Stimulated activated CD4-positive, alpha-beta T cell treated with anti-CD3 and anti-CD28 coated beads, TNF-alpha, amount 100 ng/mL, for 4 hours (primary cell): ENCODE measurements at regions not wholly inside any gene's neighbourhood (a gene's known extent, or its start where the extent isn't known, plus 50 kb on each side); places are given as distances from the start of the nearest gene placed in this dataset.

Experiments used
- DNase-seq, 3 experiments: peaks; one replicate each; pipeline ENCODE4 v3.0.0-alpha.2; 2020; ENCODE audit warnings: low read depth in 3 of 3

DNA sequence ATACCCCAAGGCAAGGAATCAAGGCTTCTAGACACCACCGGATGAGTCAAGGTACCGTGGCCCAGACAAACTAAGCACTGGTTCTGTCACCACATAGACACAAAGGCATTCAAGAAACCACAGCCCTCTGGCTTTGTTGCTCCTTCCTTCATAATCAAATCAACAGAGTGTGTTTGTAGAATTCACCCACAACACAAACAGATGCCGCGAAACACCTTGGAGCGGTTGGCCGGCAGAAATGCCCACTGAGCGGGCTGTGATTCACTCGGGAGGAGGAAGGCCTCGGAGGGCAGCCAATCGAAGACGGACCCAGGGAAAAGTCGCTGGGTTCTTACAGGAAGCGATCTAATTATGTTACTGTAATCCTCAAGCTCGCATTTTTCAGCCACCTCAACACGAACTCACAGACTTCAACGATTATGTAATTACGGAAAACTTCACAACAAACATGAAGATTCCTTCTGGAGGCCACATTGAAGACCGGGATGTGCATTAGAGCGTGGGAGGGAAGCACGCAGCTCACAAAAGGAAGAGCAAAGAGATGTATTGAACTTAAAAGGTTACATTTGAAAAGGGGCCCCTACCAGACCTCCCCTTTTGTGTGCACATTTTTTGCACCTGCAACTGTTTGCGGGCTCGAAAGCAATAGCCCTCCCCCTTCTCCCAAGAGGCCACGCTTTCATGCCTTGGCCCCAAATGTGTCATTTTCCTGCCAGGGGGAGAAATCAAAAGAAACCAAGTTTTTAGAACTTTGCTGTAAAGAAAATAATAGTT lies 184.7 kb upstream of the PREP start:
- DNase-seq = no peak

DNA sequence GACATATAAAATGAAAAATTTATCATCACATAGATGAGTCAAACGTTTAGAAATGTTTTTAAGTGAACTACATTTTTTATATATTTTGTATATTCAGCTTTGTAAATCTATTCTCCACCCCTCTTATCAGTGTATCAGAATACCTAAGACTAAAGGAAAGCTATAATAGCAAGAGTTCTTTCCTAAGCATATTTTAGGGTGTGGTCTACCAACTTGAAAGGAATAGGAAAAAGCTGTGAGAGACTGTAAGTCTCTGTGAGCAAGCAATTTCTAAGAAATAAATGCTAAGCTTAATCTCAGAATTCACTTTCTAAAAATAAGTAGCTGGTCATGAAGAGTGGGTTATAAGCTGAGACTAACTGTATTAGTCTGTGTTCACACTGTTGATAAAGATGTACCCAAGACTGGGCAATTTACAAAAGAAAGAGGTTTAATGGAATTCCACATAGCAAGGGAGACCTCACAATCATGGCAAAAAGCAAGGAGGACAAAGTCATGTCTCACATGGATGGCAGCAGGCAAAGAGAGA lies 175.4 kb upstream of the PREP start:
- no peak for DNase-seq

DNA sequence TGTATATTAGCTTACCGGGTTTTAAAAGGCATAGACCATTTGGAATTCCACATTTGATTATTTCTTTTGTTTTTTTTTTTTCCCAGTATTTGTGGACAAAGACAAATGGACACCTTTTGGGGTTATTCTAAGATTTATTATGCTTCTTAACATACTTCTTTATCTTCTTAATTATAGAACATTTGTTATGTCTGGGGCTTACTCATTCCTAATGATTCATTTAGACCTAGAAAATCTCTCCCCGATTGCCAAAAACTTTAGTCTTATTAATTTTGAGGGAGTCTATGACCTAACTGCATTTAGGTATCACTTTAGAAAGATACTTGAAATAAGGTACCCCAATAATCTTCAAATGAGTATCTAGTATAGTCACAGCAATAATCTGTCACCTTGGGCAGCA lies 170.7 kb upstream of the PREP start:
- no peak for DNase-seq

DNA sequence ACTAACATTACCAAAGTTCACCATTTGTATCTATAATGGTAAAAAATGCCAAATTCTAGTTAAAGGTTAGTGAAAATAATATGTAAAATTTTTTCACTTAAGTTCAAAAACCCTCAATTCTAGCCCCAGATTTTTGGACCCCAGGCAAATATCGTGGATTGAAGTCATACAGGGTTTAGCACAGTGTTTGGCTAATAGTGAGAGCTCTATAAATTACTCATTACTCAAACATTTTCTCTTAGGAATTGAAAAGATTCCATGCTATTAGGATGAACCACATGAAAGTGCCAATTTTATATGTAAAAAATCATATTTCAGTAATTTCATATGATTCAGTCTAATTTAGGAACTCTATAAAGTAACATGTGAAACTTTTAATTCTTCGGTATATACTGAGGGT lies 170.3 kb upstream of the PREP start:
- DNase-seq = no peak

DNA sequence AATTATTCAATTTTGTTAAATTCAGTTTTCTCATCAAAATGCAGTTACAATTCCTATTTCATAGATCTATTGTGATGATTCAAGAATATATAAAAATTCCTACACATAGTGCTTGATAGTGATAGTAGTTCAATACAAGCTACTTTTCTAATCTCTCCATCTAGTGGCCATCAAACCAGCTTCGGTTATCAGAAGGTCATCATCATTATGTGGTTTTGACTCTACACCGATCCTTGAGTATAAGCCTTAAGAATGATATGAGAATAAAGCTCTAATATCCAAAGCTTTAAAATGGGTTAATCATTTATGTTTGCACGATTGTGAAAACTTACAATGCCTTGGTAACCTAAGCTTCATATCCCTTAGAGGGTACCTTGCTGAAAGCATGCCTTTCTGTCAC lies 167.5 kb upstream of the PREP start:
- no peak for DNase-seq

DNA sequence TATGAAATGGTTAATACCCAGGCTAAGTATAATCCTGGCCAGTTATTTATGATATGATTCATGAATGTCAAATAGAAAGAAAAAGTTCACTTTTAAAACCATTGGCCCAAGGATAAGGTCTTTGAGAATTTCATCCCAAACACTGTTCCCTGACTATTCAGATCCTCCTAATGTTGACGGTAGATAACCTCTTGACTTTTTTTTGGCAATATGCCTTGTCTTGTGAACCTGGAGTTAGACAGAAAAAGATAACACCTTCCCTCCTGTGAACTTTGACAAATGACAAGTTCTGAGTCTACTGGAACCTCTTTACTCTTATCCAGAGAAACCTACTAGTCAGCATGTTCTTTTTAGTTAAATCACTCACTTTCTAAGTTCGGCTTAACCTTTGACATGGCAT lies 166.8 kb upstream of the PREP start:
- DNase-seq = no peak

DNA sequence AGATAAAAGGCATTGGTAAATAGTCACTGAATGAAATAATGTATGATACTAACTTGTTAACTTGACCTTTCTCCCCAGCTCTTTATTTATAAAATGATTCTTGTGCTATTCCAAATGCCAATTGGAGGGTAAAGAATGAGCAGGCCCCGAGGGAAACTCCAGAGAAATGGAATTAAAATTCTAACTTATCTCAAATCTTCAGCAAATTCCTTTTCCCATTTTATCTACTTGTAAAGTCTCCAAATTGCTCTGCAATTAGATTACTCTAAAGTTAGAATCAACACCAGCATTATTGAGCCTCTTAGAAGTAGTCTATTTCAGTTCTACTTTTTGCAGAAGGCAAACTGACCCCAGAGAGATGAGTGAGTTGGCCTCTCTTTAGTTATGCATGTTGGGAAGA lies 165.9 kb upstream of the PREP start:
- DNase-seq = no peak

DNA sequence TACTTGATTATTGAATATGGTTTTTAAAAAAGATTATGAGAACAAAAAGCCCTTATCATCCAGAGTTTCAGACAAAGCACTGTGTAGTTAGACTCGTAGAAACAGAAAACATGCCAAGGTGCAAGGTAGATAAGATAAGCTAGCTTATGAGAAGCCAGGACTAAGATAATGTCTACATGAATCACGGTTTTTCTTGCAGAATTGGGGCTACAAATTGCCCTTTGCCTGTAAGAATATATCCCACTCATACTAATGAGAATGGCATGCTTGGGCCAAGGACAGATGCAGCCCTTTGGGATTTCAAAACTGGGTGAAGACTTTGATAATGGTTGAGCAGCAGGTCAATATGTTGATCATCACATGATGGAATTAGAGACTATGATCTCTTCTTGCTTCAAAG lies 165.3 kb upstream of the PREP start:
- DNase-seq = no peak

DNA sequence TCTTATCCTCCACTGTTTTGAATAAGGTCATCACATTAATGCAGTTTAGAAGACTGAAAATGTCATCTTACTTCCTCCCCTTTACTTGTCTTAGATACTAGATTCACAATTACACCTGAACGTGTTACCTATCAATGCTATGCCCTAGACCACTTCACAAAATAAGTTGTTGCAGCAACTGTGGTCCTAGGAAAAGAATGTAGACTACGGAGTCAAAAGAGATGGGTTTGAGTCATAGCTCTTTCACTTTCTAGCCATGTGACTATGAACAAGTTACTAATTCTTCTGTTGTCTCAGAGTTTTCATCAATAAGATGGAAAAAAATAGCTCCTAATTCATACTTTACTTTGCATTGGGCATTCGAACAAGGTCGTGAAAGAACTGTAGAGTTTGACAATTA lies 164.3 kb upstream of the PREP start:
- no peak for DNase-seq

DNA sequence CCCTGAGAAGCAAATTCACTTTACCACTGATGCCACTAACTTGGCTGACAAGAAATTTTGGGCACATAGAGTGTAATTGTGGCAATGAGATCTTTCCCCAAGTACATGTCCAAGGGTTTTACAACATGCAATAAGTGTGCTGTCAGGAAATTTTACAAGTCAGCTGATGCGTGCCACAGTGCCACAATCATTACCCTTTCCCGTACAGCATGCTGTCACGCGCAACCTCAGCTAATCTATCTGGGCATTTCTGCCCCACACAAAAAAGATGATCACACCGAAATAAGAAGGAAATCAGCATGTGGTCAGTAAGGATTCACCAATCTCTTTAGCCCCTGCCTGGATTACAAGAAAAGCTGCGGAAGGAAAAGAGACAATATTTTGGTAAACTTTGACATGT lies 163.6 kb upstream of the PREP start:
- no peak for DNase-seq

DNA sequence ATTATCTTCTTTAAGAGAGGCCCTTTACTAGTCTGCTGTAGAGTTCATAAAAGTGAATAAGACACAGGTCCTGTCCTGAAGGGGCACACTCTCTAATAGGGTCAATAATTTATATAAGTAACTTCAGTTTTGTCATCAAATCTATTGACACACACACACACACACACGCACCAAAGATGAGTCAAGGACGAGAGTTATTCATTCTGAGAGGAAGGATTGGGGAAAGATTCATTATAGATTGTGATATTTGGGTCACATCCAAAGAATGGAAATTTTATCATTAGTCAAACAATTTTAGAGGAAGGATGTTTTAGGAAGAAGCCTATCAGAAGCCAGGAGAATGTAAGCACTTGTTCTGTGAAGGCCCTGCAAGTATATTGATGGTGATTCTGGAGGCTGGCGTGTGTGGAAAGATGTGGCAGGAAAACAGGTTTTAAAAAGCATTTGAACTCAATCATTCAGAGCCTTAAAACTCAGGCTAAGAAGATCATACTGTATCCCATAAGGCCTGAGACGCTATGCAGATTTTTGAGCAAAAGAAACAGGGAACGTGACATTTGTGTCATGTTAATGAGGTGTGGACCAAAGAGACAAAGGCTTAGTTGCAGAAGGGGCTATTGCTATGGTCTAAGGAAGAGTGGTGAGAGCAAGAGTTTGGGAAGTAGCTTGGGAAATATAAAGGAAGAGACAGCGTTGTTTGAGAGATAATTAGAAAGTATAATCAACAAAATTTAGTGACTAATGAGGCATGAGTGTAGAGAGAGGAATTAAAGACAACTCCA lies 161.4 kb upstream of the PREP start:
- DNase-seq = no peak

DNA sequence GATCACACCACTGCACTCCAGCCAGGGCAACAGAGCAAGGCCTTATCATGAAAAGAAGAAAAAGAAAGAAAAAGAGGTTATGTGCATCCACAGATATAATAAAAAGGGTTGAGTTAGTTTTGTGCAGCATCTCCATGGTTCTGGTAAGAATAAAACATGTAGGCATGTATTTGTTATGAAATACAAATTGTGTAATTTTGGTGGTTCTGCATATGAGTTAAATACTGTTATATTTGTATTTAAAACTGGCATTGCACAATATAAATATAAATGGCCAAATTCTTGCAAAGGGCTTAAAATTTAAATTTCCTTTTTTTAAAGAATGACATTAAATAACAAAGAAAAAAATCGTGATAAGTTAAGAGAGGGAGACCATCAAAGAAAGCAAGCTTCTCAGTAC lies 159.1 kb upstream of the PREP start:
- no peak for DNase-seq

DNA sequence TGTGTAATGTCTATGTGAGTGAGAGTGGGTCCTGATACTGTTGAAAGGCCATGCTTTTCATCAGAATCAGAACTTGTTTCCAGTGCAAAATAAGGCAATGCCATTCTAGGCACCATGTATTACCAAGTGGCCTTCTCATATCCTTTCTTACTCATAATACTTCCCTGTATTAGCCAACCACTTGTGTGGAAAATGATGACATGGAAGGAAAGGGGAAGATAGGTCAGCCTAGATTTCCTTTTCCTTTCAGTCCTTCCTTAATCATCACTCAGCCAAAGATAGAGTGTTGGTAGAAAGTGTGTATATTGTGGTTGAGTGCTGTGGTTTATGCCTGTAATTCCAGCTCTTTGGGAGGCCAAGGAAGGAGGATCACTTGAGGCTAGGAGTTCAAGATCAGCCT lies 158.6 kb upstream of the PREP start:
- no peak for DNase-seq

DNA sequence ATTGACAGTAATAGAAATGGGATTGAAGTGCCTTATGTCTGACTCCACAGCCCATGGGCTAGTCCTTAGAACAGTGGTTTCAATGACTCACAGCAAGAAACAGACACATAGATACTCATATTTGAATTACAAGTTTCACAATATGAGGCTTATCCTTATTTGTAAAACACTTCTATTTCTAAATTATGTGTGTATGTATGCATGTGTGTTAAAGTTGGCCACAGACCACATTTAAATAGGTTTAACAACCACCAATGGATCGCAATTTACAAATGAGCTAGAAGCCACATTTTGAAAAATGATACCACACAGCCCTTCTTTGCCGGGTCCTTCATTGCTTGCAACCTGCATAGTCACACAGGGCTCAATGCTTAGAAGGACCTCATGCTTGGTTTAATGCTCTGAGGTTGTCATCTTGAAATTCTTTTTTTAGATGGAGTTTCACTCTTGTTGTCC lies 157.8 kb upstream of the PREP start:
- DNase-seq = no peak

DNA sequence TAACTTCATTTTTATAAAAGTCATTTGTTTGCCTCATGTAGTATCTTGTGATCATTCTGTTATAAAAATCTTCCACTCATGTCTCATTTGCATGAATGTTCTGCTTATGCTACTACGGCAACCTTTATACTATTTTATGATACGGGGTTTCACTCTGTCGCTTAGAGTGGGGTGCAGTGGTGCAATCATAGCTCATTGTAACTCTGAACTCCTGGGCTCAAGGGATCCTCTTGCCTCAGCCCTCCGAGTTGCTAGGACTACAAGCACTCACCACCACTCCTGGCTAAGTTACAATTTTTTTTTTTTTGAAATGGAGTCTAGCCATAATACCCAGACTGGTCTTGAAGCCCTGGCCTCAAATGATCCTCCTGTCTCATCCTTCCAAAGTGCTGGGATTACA lies 154.4 kb upstream of the PREP start:
- no peak for DNase-seq

DNA sequence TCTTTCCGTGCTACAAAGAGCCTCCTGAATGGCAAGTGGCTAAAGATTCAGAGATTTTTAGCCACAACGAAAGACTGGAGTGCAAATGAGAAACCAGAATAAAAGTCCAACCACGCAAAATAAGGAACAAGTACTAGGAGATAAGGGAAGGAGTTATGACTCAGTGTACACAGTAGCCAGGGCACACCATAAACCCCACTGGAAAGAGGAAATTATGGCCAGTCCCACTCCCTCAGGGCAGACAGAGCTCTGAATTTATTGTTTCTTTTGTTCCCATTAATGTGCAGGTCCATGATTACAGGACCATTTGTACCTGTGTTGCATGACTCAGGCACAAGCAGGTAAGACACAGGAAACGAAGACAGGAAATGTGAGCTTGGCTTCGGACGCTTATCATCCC lies 150.3 kb upstream of the PREP start:
- no peak for DNase-seq

DNA sequence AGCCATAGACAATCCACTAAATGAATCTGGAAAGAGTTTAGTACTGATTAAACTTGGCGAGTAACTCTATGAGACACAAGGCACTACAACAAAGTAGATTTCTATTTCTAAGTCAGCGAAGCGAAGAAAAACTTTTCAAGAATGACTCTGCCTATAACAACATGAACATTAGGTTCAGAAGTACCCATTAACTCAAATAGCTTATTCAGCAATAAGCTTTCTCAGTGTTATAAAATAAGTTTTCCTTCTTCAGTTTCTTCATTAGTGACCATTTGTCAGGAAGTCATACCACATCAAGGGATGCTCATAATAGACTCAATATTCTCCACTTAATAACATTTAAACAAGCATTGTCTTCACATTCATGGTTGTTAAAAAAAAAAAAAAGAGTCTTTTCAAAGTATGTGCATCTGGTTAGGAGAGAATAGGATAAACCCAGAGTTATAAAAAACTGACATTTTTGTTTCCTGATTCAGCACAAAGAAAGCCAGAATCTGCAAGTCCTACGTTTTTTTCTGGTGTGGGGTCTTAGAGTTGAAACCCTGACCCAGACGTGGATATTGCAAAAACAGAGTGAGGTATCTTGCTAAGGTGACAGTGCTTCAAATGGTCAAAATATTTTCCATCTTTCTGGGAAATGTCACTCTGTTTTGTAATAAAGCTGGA lies 148.2 kb upstream of the PREP start:
- no peak for DNase-seq

DNA sequence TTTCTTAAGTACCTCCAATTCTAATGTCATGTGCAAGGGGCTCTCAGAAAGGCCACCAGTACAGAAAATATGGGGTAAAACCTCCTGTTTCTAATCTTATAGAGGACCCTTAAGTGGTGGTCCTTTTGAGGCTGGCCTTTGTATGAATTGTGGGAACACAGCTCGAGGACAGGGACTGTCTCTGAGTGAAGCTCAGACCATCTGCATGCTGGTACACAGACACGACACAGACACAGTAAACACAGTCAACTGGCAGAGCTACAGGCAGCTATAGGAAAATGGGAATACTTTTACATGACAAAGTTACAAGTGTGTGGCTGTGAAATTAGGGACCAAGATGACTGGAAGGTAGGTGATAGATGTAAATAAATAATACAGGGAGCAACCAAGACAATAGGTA lies 143.9 kb upstream of the PREP start:
- DNase-seq = no peak

DNA sequence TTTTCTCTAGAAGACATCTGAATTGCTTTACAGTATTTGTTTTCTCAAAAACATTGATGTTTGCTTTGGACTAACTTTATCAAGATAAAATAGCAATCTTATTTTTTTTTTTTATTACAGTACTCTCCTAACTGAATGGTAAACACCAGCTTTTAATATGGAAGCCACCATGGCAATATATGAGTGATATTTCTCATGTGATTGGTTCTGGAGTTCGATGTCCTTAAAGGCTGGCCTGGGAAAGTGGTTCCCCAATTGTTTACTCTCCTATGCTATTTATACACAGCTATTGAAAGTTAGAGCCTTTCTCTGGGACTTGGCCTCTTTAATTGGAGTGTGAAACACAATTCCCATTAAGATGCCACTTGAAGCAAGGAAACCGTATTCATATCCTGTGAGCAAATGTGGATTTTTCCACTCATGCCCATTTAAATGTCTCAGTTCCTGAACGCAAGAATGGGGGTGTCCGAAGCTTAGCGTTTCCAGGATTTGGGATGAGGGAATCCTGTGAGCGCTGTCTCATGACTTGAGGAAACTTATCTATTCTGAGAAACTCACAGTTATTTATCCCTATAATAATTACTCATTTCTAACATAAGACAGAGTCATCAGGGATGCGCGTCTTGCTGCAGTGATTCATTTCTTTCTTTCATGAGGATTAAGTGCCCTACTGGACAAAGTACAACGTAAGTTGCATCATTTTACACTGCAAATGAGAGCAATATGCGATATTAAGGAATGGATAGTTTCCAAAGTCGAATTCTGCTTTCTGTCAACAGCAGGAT lies 143.3 kb upstream of the PREP start:
- no peak for DNase-seq

DNA sequence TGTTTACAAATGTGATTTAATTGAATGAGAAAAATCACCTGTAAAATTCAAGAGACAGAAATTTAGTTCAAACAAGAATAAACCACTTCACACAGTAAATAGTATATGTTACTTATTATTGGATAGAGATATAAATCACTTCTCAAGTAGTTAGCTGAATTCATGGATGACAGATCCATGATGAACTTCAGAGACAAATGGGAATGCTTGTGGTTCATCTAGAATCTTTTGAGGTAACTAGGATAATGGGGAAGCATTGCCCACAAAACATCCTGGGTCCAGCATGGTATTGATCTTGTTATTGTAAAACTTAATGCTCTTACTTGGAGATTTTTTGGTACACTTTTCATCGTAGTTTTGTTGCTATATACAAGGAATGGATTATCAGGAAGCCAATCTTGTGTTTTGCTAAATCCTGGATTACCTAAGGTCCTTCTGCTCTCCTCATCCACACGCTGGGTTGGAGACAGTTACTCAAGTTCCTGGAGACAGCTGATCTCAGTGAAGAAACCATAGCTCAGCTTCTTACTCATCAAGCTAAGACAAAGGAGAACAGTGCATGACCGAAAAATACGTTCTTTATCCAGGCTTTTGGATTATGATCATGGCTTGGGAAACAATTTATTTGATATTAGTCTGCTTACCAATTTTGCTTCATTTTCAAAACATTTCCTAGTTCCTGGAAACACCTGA lies 142.5 kb upstream of the PREP start:
- DNase-seq = no peak

DNA sequence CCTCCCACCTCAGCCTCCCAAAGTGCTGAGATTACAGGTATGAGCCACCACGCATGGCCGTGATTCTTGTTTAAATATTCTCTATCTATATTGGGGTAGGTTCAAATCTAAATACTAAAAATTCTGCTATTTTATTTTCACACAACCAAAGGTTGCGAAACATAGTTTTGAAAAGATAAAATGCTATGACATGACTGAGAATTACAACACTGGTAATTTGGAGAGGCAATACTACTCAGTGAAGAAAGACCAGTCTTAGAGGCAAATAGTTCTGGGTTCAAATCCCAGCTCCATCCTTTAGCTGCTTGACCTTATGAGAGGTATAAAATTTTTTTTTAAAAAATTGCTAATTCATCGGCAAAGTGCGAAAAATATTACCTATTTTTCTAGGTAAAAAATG lies 137.0 kb upstream of the PREP start:
- DNase-seq = no peak
